Hepatocyte (in vitro differentiated cells): ENCODE measurements at regions not wholly inside any gene's neighbourhood (a gene's known extent, or its start where the extent isn't known, plus 50 kb on each side); places are given as distances from the start of the nearest gene placed in this dataset.

Experiments used
- DNase-seq: peaks from one replicate; pipeline ENCODE4 v3.0.0-alpha.2; 2016; ENCODE audit warnings: low spot score
- H2AFZ ChIP-seq: fragments of 200-600 bp; sonication (generic); 2 replicates; pipeline ENCODE4 v1.6.0; 2016; ENCODE audit warnings: antibody characterized with exemption, mild to moderate bottlenecking
- H3K27ac ChIP-seq: fragments of 200-600 bp; sonication (generic); 2 replicates; pipeline ENCODE4 v1.5.1; 2016; ENCODE audit warnings: mild to moderate bottlenecking
- H3K27me3 ChIP-seq: fragments of 200-600 bp; sonication (generic); 2 replicates; pipeline ENCODE4 v1.6.1; 2016
- H3K36me3 ChIP-seq: fragments of 200-600 bp; sonication (generic); replicated peaks from 2 replicates; pipeline ENCODE4 v1.5.1; 2016; ENCODE audit warnings: low read depth; ENCODE audit not compliant: insufficient read depth
- H3K4me1 ChIP-seq: fragments of 200-600 bp; sonication (generic); 2 replicates; pipeline ENCODE4 v1.5.1; 2016; ENCODE audit warnings: mild to moderate bottlenecking, moderate library complexity; ENCODE audit not compliant: insufficient read depth
- H3K4me2 ChIP-seq: fragments of 200-600 bp; sonication (generic); 2 replicates; pipeline ENCODE4 v1.6.0; 2016
- H3K4me3 ChIP-seq: fragments of 200-600 bp; sonication (generic); 2 replicates; pipeline ENCODE4 v1.5.1; 2016; ENCODE audit warnings: mild to moderate bottlenecking
- H3K79me2 ChIP-seq: fragments of 200-600 bp; sonication (generic); 2 replicates; pipeline ENCODE4 v1.6.0; 2017; ENCODE audit warnings: mild to moderate bottlenecking
- H3K9me2 ChIP-seq: fragments of 200-600 bp; sonication (generic); replicated peaks from 2 replicates; pipeline ENCODE4 v1.6.0; 2017; ENCODE audit warnings: mild to moderate bottlenecking; ENCODE audit not compliant: insufficient read depth
- H3K9me3 ChIP-seq: fragments of 200-600 bp; sonication (generic); 2 replicates; pipeline ENCODE4 v1.5.1; 2016; ENCODE audit warnings: low read depth, mild to moderate bottlenecking
- H4K20me1 ChIP-seq: fragments of 200-600 bp; sonication (generic); 2 replicates; pipeline ENCODE4 v1.6.0; 2016; ENCODE audit warnings: mild to moderate bottlenecking; ENCODE audit not compliant: insufficient read depth, poor library complexity, severe bottlenecking
- CTCF ChIP-seq: fragments of 200-600 bp; sonication (generic); IDR thresholded peaks from 2 replicates; pipeline ENCODE4 v1.5.1; 2016; ENCODE audit warnings: antibody characterized with exemption, mild to moderate bottlenecking; ENCODE audit not compliant: poor library complexity
- EZH2 ChIP-seq: fragments of 200-600 bp; sonication (generic); IDR thresholded peaks from 2 replicates; pipeline ENCODE4 v1.6.1; 2016; ENCODE audit warnings: antibody characterized with exemption, mild to moderate bottlenecking, borderline replicate concordance
- EZH2phosphoT487 ChIP-seq: fragments of 200-600 bp; sonication (generic); IDR thresholded peaks from one replicate; pipeline ENCODE4 v1.6.1; 2018; ENCODE audit warnings: antibody characterized with exemption, mild to moderate bottlenecking, low read depth, moderate library complexity; ENCODE audit not compliant: unreplicated experiment, severe bottlenecking
- WGBS: methylation state at CpG from one replicate; pipeline ENCODE4 v1.1.6; 2016; ENCODE audit warnings: low lambda C conversion rate; ENCODE audit errors: missing lambda C conversion rate; 5-methylcytosine and 5-hydroxymethylcytosine counted together

GRCh38 chr2:41926614-41927580, 120.9 kb upstream of the PKDCC start:
- no peak overlapping the region for H2AFZ ChIP-seq
- H3K4me3 ChIP-seq: no peak overlapping the region
- no peaks in the 10 kb centered on the region for H3K9me2 ChIP-seq
- peak overlapping the region; percentile 72 for H3K27ac ChIP-seq
- no peaks in the 10 kb centered on the region for H3K36me3 ChIP-seq
- no peaks in the 10 kb centered on the region for H3K79me2 ChIP-seq
- no peaks in the 10 kb centered on the region for H3K9me3 ChIP-seq
- no peaks in the 10 kb centered on the region for H3K27me3 ChIP-seq
- H4K20me1 ChIP-seq: no peaks in the 10 kb centered on the region
- DNase-seq: no peak
- peaks cover 39% of the 10 kb centered on the region for H3K4me1 ChIP-seq
- no peak overlapping the region for H3K4me2 ChIP-seq
- 78% methylated on average over 8 of the region's 8 CpGs for WGBS
- TF ChIP-seq EZH2 (no peak), CTCF (no peak), EZH2phosphoT487 (no peak)

- H2AFZ ChIP-seq: no peak overlapping the region
- no peaks in the 10 kb centered on the region for H3K79me2 ChIP-seq
- no peaks in the 10 kb centered on the region for H3K9me3 ChIP-seq
- H4K20me1 ChIP-seq: no peaks in the 10 kb centered on the region
- no peak overlapping the region for H3K4me3 ChIP-seq
- no peaks in the 10 kb centered on the region for H3K27me3 ChIP-seq
- H3K9me2 ChIP-seq: no peaks in the 10 kb centered on the region
- TF ChIP-seq CTCF: no peak
- TF ChIP-seq EZH2phosphoT487: no peak
- DNase-seq: no peak
- no peaks in the 10 kb centered on the region for H3K36me3 ChIP-seq
- peak overlapping the region; percentile 72 for H3K27ac ChIP-seq
- H3K4me2 ChIP-seq: no peak overlapping the region
- WGBS: 91% methylated on average over 10 of the region's 10 CpGs
- peaks cover 35% of the 10 kb centered on the region for H3K4me1 ChIP-seq
Observed at GRCh38 chr2:41927581-41928264, 120.1 kb upstream of the PKDCC start.

GRCh38 chr2:41928526-41928925, 119.3 kb upstream of the PKDCC start:
- Histone ChIP-seq H4K20me1 (no peaks in the 10 kb centered on the region), H3K9me3 (no peaks in the 10 kb centered on the region), H3K4me3 (no peak overlapping the region), H3K36me3 (no peaks in the 10 kb centered on the region), H2AFZ (no peak overlapping the region), H3K9me2 (no peaks in the 10 kb centered on the region), H3K79me2 (no peaks in the 10 kb centered on the region), H3K4me2 (no peak overlapping the region), H3K27me3 (no peaks in the 10 kb centered on the region), H3K27ac (peak overlapping the region; percentile 72), H3K4me1 (peaks cover 35% of the 10 kb centered on the region)
- peak; percentile 51 for DNase-seq
- TF ChIP-seq EZH2phosphoT487 (no peak), EZH2 (no peak), CTCF (no peak)
- 55% methylated on average over 6 of the region's 6 CpGs for WGBS
